Cerebellar nuclear complex (tissue), 1 donor: ENCODE measurements at regions not wholly inside any gene's neighbourhood (a gene's known extent, or its start where the extent isn't known, plus 50 kb on each side); places are given as distances from the start of the nearest gene placed in this dataset.
"Not testable (repeated sequence)": the region's sequence is repeated elsewhere in the genome, so short reads cannot be mapped to it uniquely, and the experiment has no call there.

Experiments used
- DNase-seq, 2 experiments: peaks; one replicate each; lab custom pipeline; 2025; lab: John Stamatoyannopoulos, UW

DNA sequence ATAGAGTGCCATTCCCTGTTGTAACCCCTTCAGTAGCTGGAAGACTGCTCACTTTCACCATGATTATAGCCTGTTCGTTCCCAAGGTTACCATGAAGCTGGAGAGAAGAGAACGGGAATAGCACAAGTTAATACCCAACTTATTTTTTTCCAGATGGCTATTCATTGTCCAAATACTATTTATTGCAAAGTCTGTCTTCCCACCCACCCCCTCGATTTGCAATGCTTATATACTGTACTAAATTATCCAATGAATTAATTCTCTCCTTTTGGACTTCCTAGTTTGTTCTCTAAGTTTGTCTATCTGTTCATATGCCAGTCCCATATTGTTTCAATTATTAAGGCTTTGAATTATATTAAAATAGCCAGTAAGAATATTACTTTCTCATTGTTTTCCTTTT, 231.0 kb downstream of the RAB11FIP4 start:
- no peak for DNase-seq

GRCh38 chr17:31621566-31621965, 230.1 kb downstream of the RAB11FIP4 start:
- DNase-seq: no peak

DNA sequence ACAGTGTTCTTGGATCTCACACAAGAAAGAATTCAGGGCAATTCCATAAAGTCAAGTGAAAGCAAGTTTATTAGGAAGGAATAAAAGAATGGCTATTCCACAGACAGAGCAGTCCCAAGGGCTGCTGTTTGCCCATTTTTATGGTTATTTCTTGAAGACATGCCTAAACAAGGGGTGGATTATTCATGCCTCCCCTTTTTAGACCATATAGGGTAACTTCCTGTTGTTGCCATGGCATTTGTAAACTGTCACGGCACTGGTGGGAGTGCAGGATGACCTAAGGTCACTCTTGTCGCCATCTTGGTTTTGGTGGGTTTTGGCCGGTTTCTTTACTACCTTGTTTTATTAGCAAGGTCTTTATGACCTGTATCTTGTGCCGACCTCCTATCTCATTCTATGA, 219.6 kb downstream of the RAB11FIP4 start:
- DNase-seq: not testable (repeated sequence)

DNA sequence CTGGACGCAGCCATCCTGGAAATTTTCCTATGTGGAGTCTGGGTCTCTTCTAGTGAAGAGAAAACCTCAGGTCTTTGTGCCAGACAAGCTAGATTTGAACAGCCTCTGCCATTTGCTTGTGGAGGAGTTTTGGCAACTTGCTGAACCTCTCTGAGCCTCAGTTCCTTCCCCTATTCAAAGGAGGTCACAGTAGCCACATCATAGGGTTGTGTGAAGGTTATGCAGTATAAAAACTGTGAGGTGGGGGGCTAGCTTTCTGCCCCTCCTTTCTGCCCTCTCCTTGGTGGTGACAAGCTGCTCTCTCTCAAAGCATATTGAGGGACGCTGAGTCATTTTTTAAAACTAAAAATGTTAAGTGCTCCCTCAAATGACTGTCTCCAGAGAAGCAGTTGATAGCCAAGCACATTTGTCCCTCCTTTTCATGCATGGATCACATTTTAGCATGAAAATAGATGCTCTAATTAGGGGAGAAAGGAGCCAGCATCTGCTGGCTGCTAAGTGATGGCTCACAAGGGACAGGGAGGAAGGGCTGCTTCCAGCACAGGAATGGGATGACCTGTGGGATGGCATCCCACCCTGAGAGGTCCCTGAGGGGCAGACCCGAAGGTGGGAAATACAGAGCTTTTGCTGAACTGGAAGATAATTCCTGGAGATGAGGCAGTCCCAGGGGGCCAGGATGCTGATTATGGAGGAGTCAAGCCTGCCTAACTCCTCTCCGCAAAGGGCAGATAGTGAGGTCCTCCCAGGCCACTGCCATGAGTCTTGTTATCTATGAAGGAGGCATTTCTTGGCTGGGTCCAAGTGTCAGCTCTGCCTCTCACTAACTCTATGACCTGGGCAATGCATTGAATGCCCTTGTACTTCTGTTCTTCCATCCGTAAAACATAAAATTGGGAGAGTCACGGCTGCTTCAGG, 218.8 kb downstream of the RAB11FIP4 start:
- DNase-seq: no peak

- no peak for DNase-seq
These were observed 217.9 kb downstream of the RAB11FIP4 start for GRCh38 chr17:31609331-31609730.

GRCh38 chr17:31608659-31609254, 217.3 kb downstream of the RAB11FIP4 start:
- DNase-seq: no peak

DNA sequence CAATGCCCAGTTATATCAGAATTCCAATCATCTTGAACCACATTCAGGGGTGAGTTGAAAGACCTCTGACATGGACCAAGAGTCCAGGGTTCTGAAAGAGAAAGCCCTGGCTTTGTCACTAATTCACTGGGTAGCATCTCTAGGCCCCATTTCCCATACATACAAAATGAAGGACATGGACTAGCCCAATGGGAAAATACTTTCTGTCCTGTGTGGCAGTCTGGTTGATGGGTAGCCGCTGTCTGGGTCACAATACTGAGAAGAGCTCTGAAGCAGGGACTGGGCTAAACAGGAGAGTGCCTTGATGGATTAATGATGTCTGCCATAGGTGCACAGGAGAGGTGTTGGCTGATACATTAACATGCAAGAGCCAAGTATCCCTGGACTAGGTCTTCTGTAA, 214.3 kb downstream of the RAB11FIP4 start:
- no peak for DNase-seq

GRCh38 chr17:31604936-31605335, 213.5 kb downstream of the RAB11FIP4 start:
- no peak for DNase-seq

GRCh38 chr17:31600144-31600543, 208.7 kb downstream of the RAB11FIP4 start:
- not testable (repeated sequence) for DNase-seq

- no peak for DNase-seq
These were observed 207.6 kb downstream of the RAB11FIP4 start for GRCh38 chr17:31598921-31599571.

- no peak for DNase-seq
These were observed 206.9 kb downstream of the RAB11FIP4 start for GRCh38 chr17:31598399-31598782.

- DNase-seq: no peak
These were observed 206.3 kb downstream of the RAB11FIP4 start for GRCh38 chr17:31597646-31598398.

GRCh38 chr17:31596382-31597323, 205.2 kb downstream of the RAB11FIP4 start:
- peak; percentile 16 to 48 for DNase-seq

GRCh38 chr17:31595666-31596381, 204.3 kb downstream of the RAB11FIP4 start:
- DNase-seq: no peak

GRCh38 chr17:31595076-31595475, 203.6 kb downstream of the RAB11FIP4 start:
- no peak for DNase-seq

GRCh38 chr17:31594416-31594815, 202.9 kb downstream of the RAB11FIP4 start:
- DNase-seq: no peak

DNA sequence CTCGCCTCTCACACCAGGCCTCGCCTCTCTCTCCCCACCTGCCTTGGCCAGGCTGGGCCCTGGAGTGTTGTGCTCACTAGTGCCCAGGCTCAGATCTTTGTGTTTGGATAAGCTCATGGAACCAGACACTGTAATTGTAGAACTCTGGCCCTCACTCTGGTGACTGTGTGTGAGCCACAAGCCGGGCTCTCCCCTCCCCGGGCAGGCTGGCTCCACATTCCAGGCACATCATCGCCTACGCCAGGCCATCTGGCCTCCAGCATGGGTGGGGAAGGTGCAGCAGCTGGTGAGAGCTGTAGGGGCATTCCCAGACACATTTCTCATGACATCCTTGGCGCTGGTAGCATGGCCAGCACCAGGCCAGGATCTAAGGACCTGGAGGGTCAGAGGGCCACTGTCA, 202.3 kb downstream of the RAB11FIP4 start:
- DNase-seq: no peak

DNA sequence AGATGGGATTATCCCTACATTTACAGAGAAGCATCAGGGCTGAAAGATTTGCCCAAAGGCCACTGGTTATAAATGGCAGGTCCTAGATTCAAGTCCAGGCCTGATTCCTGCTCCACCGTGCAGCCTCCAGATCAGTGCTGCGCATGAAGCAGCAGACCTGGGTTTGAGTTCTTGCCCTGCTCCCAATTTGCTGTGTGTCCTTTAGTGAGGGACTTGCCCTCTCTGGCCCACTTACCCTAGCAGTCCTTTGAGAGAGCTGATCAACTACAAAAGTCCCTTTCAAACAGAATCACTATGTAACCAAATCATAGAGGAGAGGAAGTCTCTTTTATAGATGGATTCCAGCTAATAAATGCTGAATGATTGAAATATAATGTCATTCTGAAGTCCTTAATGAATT, 200.4 kb downstream of the RAB11FIP4 start:
- no peak for DNase-seq

- no peak for DNase-seq
These were observed 197.0 kb downstream of the RAB11FIP4 start for GRCh38 chr17:31588512-31588911.

GRCh38 chr17:31588034-31588433, 196.6 kb downstream of the RAB11FIP4 start:
- DNase-seq: no peak
